Neural progenitor cell (in vitro differentiated cells): ENCODE measurements at regions not wholly inside any gene's neighbourhood (a gene's known extent, or its start where the extent isn't known, plus 50 kb on each side); places are given as distances from the start of the nearest gene placed in this dataset.
A peak's percentile ranks its signal among the peaks of the same experiment; 100 is the strongest.

Experiments
- DNase-seq: peaks from one replicate; pipeline ENCODE4 v3.0.0-alpha.2; 2016; ENCODE audit warnings: low spot score
- H2AFZ ChIP-seq: fragments of 200-600 bp; sonication (generic); replicated peaks from 2 replicates; pipeline ENCODE4 v1.6.1; 2016; ENCODE audit warnings: antibody characterized with exemption
- H3F3A ChIP-seq: fragments of 200-600 bp; sonication (generic); 2 replicates; pipeline ENCODE4 v1.6.1; 2016; ENCODE audit warnings: antibody characterized with exemption, low read depth
- H3K27ac ChIP-seq: fragments of 200-600 bp; sonication (generic); 2 replicates; pipeline ENCODE4 v1.5.1; 2016; ENCODE audit warnings: mild to moderate bottlenecking
- H3K27me3 ChIP-seq: fragments of 200-600 bp; sonication (generic); 2 replicates; pipeline ENCODE4 v1.6.1; 2016; ENCODE audit warnings: mild to moderate bottlenecking, moderate library complexity
- H3K36me3 ChIP-seq: fragments of 200-600 bp; sonication (generic); 2 replicates; pipeline ENCODE4 v1.5.1; 2016
- H3K4me1 ChIP-seq: fragments of 200-600 bp; sonication (generic); 2 replicates; pipeline ENCODE4 v1.6.1; 2016; ENCODE audit warnings: mixed run types
- H3K4me2 ChIP-seq: fragments of 200-600 bp; sonication (generic); 2 replicates; pipeline ENCODE4 v1.6.1; 2016
- H3K4me3 ChIP-seq: fragments of 200-600 bp; sonication (generic); 2 replicates; pipeline ENCODE4 v1.5.1; 2016
- H3K79me2 ChIP-seq: fragments of 200-600 bp; sonication (generic); 2 replicates; pipeline ENCODE4 v1.6.1; 2016; ENCODE audit warnings: low read depth
- H3K9ac ChIP-seq: fragments of 200-600 bp; sonication (generic); 2 replicates; pipeline ENCODE4 v1.6.1; 2016
- H3K9me3 ChIP-seq: fragments of 200-600 bp; sonication (generic); 2 replicates; pipeline ENCODE4 v1.5.1; 2016; ENCODE audit warnings: low read depth
- H4K20me1 ChIP-seq: fragments of 200-600 bp; sonication (generic); 2 replicates; pipeline ENCODE4 v1.6.1; 2016; ENCODE audit warnings: low read depth
- H3K27ac Mint-ChIP-seq: 3 replicates; pipeline ENCODE4 v1.8.0; 2021; ENCODE audit warnings: mixed read lengths
- H3K27me3 Mint-ChIP-seq: 2 replicates; pipeline ENCODE4 v1.8.0; 2022; ENCODE audit warnings: low read depth, mild to moderate bottlenecking, inconsistent platforms, moderate library complexity, mixed read lengths; ENCODE audit not compliant: insufficient read depth
- H3K36me3 Mint-ChIP-seq: 3 replicates; pipeline ENCODE4 v1.8.0; 2021; ENCODE audit warnings: mixed read lengths
- H3K4me1 Mint-ChIP-seq: 3 replicates; pipeline ENCODE4 v1.8.0; 2021; ENCODE audit warnings: mixed read lengths
- H3K4me3 Mint-ChIP-seq: 3 replicates; pipeline ENCODE4 v1.8.0; 2021; ENCODE audit warnings: mild to moderate bottlenecking, moderate library complexity, mixed read lengths
- H3K9me3 Mint-ChIP-seq: 3 replicates; pipeline ENCODE4 v1.8.0; 2020; ENCODE audit warnings: mixed read lengths
- CTCF ChIP-seq: fragments of 200-600 bp; sonication (generic); IDR thresholded peaks from 2 replicates; pipeline ENCODE4 v1.5.1; 2017; ENCODE audit warnings: antibody characterized with exemption, mild to moderate bottlenecking
- EZH2 ChIP-seq: fragments of 200-600 bp; sonication (generic); IDR thresholded peaks from 2 replicates; pipeline ENCODE4 v1.6.1; 2017; ENCODE audit warnings: antibody characterized with exemption, mild to moderate bottlenecking, moderate library complexity
- EZH2phosphoT487 ChIP-seq: fragments of 200-600 bp; sonication (generic); IDR thresholded peaks from 2 replicates; pipeline ENCODE4 v1.6.1; 2017; ENCODE audit warnings: antibody characterized with exemption

DNA sequence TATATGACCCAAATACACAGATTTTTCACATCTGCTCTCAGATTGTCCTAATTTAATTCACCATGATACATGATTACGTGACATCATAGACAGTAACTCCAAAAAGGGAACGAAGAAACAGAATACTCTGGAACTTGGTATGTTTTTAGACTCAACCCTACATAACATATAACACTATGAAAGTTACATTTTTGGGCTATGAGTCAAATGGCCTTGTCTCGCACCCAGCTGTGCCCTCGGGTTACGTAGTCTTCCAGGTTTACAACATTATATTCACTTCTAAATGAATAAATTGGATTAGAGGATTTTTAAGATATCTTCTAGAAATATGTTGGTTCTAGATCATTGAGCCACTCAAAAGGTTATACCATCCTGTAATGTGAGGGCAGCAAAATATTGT lies 2089.6 kb upstream of the TENM3 start:
- H3K4me1 Mint-ChIP-seq, result no peaks in the 10 kb centered on the region
- no peak for DNase-seq
- TF ChIP-seq EZH2phosphoT487, result no peak
- no peak for TF ChIP-seq CTCF
- TF ChIP-seq EZH2, result no peak
- Histone ChIP-seq H3K79me2 (no peaks in the 10 kb centered on the region), H4K20me1 (no peaks in the 10 kb centered on the region), H3K9ac (no peak overlapping the region), H3K27ac (no peak overlapping the region), H3K9me3 (no peaks in the 10 kb centered on the region), H3K4me1 (no peaks in the 10 kb centered on the region), H3K4me3 (no peak overlapping the region), H3K27me3 (no peaks in the 10 kb centered on the region), H3K4me2 (no peak overlapping the region), H3K36me3 (no peaks in the 10 kb centered on the region), H3F3A (no peaks in the 10 kb centered on the region), H2AFZ (no peak overlapping the region)
- no peak overlapping the region for H3K4me3 Mint-ChIP-seq
- no peaks in the 10 kb centered on the region for H3K9me3 Mint-ChIP-seq
- no peaks in the 10 kb centered on the region for H3K27me3 Mint-ChIP-seq
- no peak overlapping the region for H3K27ac Mint-ChIP-seq
- H3K36me3 Mint-ChIP-seq, result no peaks in the 10 kb centered on the region

DNA sequence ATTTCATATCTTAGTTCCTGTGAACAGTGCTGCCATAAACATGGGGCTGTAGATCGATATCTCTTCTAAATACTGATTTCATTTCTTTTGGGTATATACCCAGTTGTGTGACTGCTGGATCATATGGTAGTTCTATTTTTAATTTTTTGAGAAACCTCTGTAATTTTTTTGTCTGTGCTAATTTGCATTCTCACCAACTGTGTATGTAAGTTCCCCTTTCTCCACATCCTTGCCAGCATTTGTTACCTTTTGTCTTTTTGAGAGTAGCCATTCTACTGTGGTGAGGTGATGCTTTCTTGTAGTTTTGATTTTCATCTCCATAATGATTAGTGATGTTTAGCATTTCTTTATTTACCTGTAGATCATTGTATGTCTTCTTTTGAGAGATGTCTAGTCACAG lies 2086.5 kb upstream of the TENM3 start:
- Histone ChIP-seq H3K9me3 (no peaks in the 10 kb centered on the region), H3F3A (no peaks in the 10 kb centered on the region), H3K36me3 (no peaks in the 10 kb centered on the region), H3K4me3 (no peak overlapping the region), H3K27me3 (no peaks in the 10 kb centered on the region), H3K4me2 (no peak overlapping the region), H2AFZ (no peak overlapping the region), H3K4me1 (no peaks in the 10 kb centered on the region), H3K27ac (no peak overlapping the region), H3K79me2 (no peaks in the 10 kb centered on the region), H4K20me1 (no peaks in the 10 kb centered on the region), H3K9ac (no peak overlapping the region)
- no peak overlapping the region for H3K4me3 Mint-ChIP-seq
- H3K9me3 Mint-ChIP-seq, result no peaks in the 10 kb centered on the region
- DNase-seq, result no peak
- H3K4me1 Mint-ChIP-seq, result no peaks in the 10 kb centered on the region
- no peaks in the 10 kb centered on the region for H3K36me3 Mint-ChIP-seq
- H3K27ac Mint-ChIP-seq, result no peak overlapping the region
- no peak for TF ChIP-seq EZH2phosphoT487
- no peak for TF ChIP-seq CTCF
- TF ChIP-seq EZH2, result no peak
- no peaks in the 10 kb centered on the region for H3K27me3 Mint-ChIP-seq

- no peak overlapping the region for H3K9ac ChIP-seq
- H3K4me1 ChIP-seq, result no peaks in the 10 kb centered on the region
- H3K27me3 ChIP-seq, result no peaks in the 10 kb centered on the region
- H3K36me3 Mint-ChIP-seq, result no peaks in the 10 kb centered on the region
- H3K9me3 Mint-ChIP-seq, result no peaks in the 10 kb centered on the region
- H3K27ac Mint-ChIP-seq, result no peak overlapping the region
- H4K20me1 ChIP-seq, result no peaks in the 10 kb centered on the region
- no peak overlapping the region for H3K27ac ChIP-seq
- TF ChIP-seq EZH2phosphoT487, result no peak
- no peaks in the 10 kb centered on the region for H3F3A ChIP-seq
- no peak overlapping the region for H3K4me3 Mint-ChIP-seq
- DNase-seq, result no peak
- H3K4me1 Mint-ChIP-seq, result no peaks in the 10 kb centered on the region
- no peaks in the 10 kb centered on the region for H3K9me3 ChIP-seq
- no peak overlapping the region for H3K4me3 ChIP-seq
- no peak overlapping the region for H3K4me2 ChIP-seq
- no peaks in the 10 kb centered on the region for H3K36me3 ChIP-seq
- no peak overlapping the region for H2AFZ ChIP-seq
- H3K27me3 Mint-ChIP-seq, result no peaks in the 10 kb centered on the region
- H3K79me2 ChIP-seq, result no peaks in the 10 kb centered on the region
Observed at GRCh38 chr4:180160195-180160983, 2082.8 kb upstream of the TENM3 start.

- H4K20me1 ChIP-seq, result no peaks in the 10 kb centered on the region
- Mint-ChIP-seq H3K27me3 (no peaks in the 10 kb centered on the region), H3K4me3 (no peak overlapping the region), H3K36me3 (no peaks in the 10 kb centered on the region), H3K4me1 (no peaks in the 10 kb centered on the region), H3K9me3 (no peaks in the 10 kb centered on the region), H3K27ac (no peak overlapping the region)
- no peaks in the 10 kb centered on the region for H3K27me3 ChIP-seq
- H3K4me2 ChIP-seq, result no peak overlapping the region
- no peaks in the 10 kb centered on the region for H3K4me1 ChIP-seq
- no peak for DNase-seq
- TF ChIP-seq CTCF (no peak), EZH2phosphoT487 (no peak), EZH2 (no peak)
- peak overlapping the region; percentile 73 for H2AFZ ChIP-seq
- no peaks in the 10 kb centered on the region for H3K79me2 ChIP-seq
- H3K4me3 ChIP-seq, result no peak overlapping the region
- H3K9me3 ChIP-seq, result no peaks in the 10 kb centered on the region
- H3K27ac ChIP-seq, result no peak overlapping the region
- no peak overlapping the region for H3K9ac ChIP-seq
- H3K36me3 ChIP-seq, result no peaks in the 10 kb centered on the region
- H3F3A ChIP-seq, result no peaks in the 10 kb centered on the region
Observed at GRCh38 chr4:180164799-180165198, 2078.4 kb upstream of the TENM3 start.
